HFFc6 (cell line): ENCODE measurements at regions not wholly inside any gene's neighbourhood (a gene's known extent, or its start where the extent isn't known, plus 50 kb on each side); places are given as distances from the start of the nearest gene placed in this dataset.

Source experiments
- DNase-seq: peaks from one replicate; pipeline ENCODE4 v3.0.0-alpha.2; 2018
- H3K27ac Mint-ChIP-seq: 2 replicates; pipeline ENCODE4 v1.8.0; 2020; ENCODE audit warnings: mild to moderate bottlenecking, mixed read lengths
- H3K27me3 Mint-ChIP-seq: 2 replicates; pipeline ENCODE4 v1.8.0; 2021; ENCODE audit warnings: mild to moderate bottlenecking, moderate library complexity, mixed read lengths; ENCODE audit not compliant: insufficient read depth
- H3K36me3 Mint-ChIP-seq: 2 replicates; pipeline ENCODE4 v1.8.0; 2021; ENCODE audit warnings: low read depth, mixed read lengths
- H3K4me1 Mint-ChIP-seq: 2 replicates; pipeline ENCODE4 v1.8.0; 2020; ENCODE audit warnings: low read depth, mixed read lengths
- H3K4me3 Mint-ChIP-seq: 2 replicates; pipeline ENCODE4 v1.8.0; 2020; ENCODE audit warnings: mild to moderate bottlenecking, moderate library complexity, mixed read lengths
- H3K9me3 Mint-ChIP-seq: 2 replicates; pipeline ENCODE4 v1.8.0; 2020; ENCODE audit warnings: mild to moderate bottlenecking, mixed read lengths
- CTCF ChIP-seq: fragments of 200-600 bp; sonication (generic); IDR thresholded peaks from 2 replicates; pipeline ENCODE4 v1.5.0; 2021; ENCODE audit warnings: antibody characterized with exemption, mild to moderate bottlenecking

- TF ChIP-seq CTCF: no peak
- Mint-ChIP-seq H3K9me3 (peaks cover 38% of the 10 kb centered on the region), H3K36me3 (no peaks in the 10 kb centered on the region), H3K4me1 (no peaks in the 10 kb centered on the region), H3K4me3 (no peak overlapping the region), H3K27ac (no peak overlapping the region), H3K27me3 (no peaks in the 10 kb centered on the region)
- no peak for DNase-seq
Observed at GRCh38 chr18:61127714-61128467, 205.3 kb upstream of the CDH20 start.

GRCh38 chr18:61129001-61129400 is 204.2 kb upstream of the CDH20 start:
- Mint-ChIP-seq H3K27ac (no peak overlapping the region), H3K4me1 (no peaks in the 10 kb centered on the region), H3K36me3 (no peaks in the 10 kb centered on the region), H3K27me3 (no peaks in the 10 kb centered on the region), H3K4me3 (no peak overlapping the region), H3K9me3 (peaks cover 28% of the 10 kb centered on the region)
- DNase-seq: no peak
- no peak for TF ChIP-seq CTCF

- Mint-ChIP-seq H3K9me3 (peaks cover 33% of the 10 kb centered on the region), H3K27me3 (no peaks in the 10 kb centered on the region), H3K4me1 (no peaks in the 10 kb centered on the region), H3K4me3 (no peak overlapping the region), H3K36me3 (no peaks in the 10 kb centered on the region), H3K27ac (no peak overlapping the region)
- TF ChIP-seq CTCF: no peak
- DNase-seq: no peak
Observed at GRCh38 chr18:61132031-61132430, 201.2 kb upstream of the CDH20 start.

GRCh38 chr18:61133783-61134182 is 199.4 kb upstream of the CDH20 start:
- no peak for TF ChIP-seq CTCF
- H3K27ac Mint-ChIP-seq: no peak overlapping the region
- no peaks in the 10 kb centered on the region for H3K27me3 Mint-ChIP-seq
- DNase-seq: no peak
- no peak overlapping the region for H3K4me3 Mint-ChIP-seq
- no peaks in the 10 kb centered on the region for H3K4me1 Mint-ChIP-seq
- no peaks in the 10 kb centered on the region for H3K36me3 Mint-ChIP-seq
- H3K9me3 Mint-ChIP-seq: peaks cover 29% of the 10 kb centered on the region

- Mint-ChIP-seq H3K9me3 (peaks cover 24% of the 10 kb centered on the region), H3K36me3 (no peaks in the 10 kb centered on the region), H3K4me3 (no peak overlapping the region), H3K27ac (no peak overlapping the region), H3K27me3 (no peaks in the 10 kb centered on the region), H3K4me1 (no peaks in the 10 kb centered on the region)
- no peak for DNase-seq
- no peak for TF ChIP-seq CTCF
Observed at GRCh38 chr18:61136711-61137251, 196.4 kb upstream of the CDH20 start.
